GM12878 (cell line): ENCODE measurements at regions not wholly inside any gene's neighbourhood (a gene's known extent, or its start where the extent isn't known, plus 50 kb on each side); places are given as distances from the start of the nearest gene placed in this dataset.

Source experiments
- ATAC-seq: fragments of 200-7000 bp; cut with Tn5 transposase; 3 replicates; pipeline ENCODE4 v1.9.1; 2020; ENCODE audit warnings: mild to moderate bottlenecking, moderate library complexity
- BruUV-seq: library from RNA; stranded (reverse); fragments of 400-500 nt; replicated peaks from 2 replicates; lab custom pipeline; 2021; lab: Mats Ljungman, UMichigan
- CTCF ChIA-PET: fragments of 300-600 bp; sonication (Branson Sonifier 250); formaldehyde crosslinking; extraction: SDS; loops from one replicate; lab custom pipeline; 2021; ENCODE audit warnings: inconsistent platforms; lab: Yijun Ruan, JAX
- POLR2A ChIA-PET: fragments of 350-600 bp; formaldehyde crosslinking; extraction: SDS; loops from one replicate; lab custom pipeline; 2021; ENCODE audit warnings: inconsistent platforms; lab: Charles Lee
- RAD21 ChIA-PET: fragments of 300-600 bp; sonication (Branson Sonifier 250); formaldehyde crosslinking; loops from one replicate; lab custom pipeline; 2023; ENCODE audit warnings: antibody characterized with exemption; ENCODE audit not compliant: unreplicated experiment; lab: Charles Lee
- SMC1A ChIA-PET: fragments of 300-600 bp; sonication (Branson Sonifier 250); formaldehyde crosslinking; loops from one replicate; lab custom pipeline; 2023; ENCODE audit not compliant: unreplicated experiment, uncharacterized antibody; lab: Charles Lee
- DNase-seq: peaks from one replicate; pipeline ENCODE4 v3.0.0-alpha.2; 2011; ENCODE audit warnings: low read depth, low spot score
- FAIRE-seq: peaks from 3 replicates; lab custom pipeline; 2011; peaks lifted over from hg19 to GRCh38; lab: Jason Lieb, UNC
- H2AFZ ChIP-seq: 2 replicates; pipeline ENCODE4 v1.6.0; 2011; ENCODE audit warnings: low read depth, low read length, control low read depth; ENCODE audit not compliant: control insufficient read depth
- H3K27ac ChIP-seq: 2 replicates; pipeline ENCODE4 v1.5.1; 2011; ENCODE audit warnings: control low read depth; ENCODE audit not compliant: control insufficient read depth, insufficient read depth
- H3K27me3 ChIP-seq, 2 experiments: replicated peaks in 1 of 2; 2 replicates each; pipeline versions ENCODE4 v1.6.0 to v1.6.1; 2011; ENCODE audit warnings: low read length in 1 of 2; ENCODE audit not compliant: control insufficient read depth in 2 of 2, insufficient read depth in 2 of 2
- H3K36me3 ChIP-seq, 2 experiments: 2 replicates each; pipeline ENCODE4 v1.5.1; 2011; ENCODE audit warnings: low read length in 1 of 2; ENCODE audit not compliant: control insufficient read depth in 2 of 2, insufficient read depth in 2 of 2
- H3K4me1 ChIP-seq: 2 replicates; pipeline ENCODE4 v1.6.1; 2011; ENCODE audit warnings: mild to moderate bottlenecking, low read length, moderate library complexity, mixed read lengths; ENCODE audit not compliant: control insufficient read depth, insufficient read depth
- H3K4me2 ChIP-seq: 2 replicates; pipeline ENCODE4 v1.6.0; 2011; ENCODE audit warnings: control low read depth; ENCODE audit not compliant: control insufficient read depth, insufficient read depth
- H3K4me3 ChIP-seq: fragments of 200-600 bp; sonication (generic); 2 replicates; pipeline ENCODE4 v1.5.1; 2016
- H3K79me2 ChIP-seq: 2 replicates; pipeline ENCODE4 v1.6.0; 2011; ENCODE audit warnings: low read length; ENCODE audit not compliant: control insufficient read depth, insufficient read depth
- H3K9ac ChIP-seq: 2 replicates; pipeline ENCODE4 v1.8.0; 2011; ENCODE audit warnings: low read length, control low read depth, mixed read lengths; ENCODE audit not compliant: control insufficient read depth, insufficient read depth
- H3K9me3 ChIP-seq: replicated peaks from 3 replicates; pipeline ENCODE4 v1.5.1; 2011; ENCODE audit warnings: mild to moderate bottlenecking, low read length; ENCODE audit not compliant: control insufficient read depth, insufficient read depth
- H4K20me1 ChIP-seq: 2 replicates; pipeline ENCODE4 v1.6.0; 2011; ENCODE audit not compliant: control insufficient read depth, insufficient read depth
- BACH1 ChIP-seq: fragments of 450-650 bp; IDR thresholded peaks from 2 replicates; pipeline ENCODE4 v1.6.1; 2017; ENCODE audit warnings: mild to moderate bottlenecking, borderline replicate concordance
- CBFB ChIP-seq: IDR thresholded peaks from 2 replicates; pipeline ENCODE4 v1.6.1; 2016; ENCODE audit warnings: antibody characterized with exemption, low read depth
- EP300 ChIP-seq, 2 experiments: fragments of 150-350 bp in 1 of 2; IDR thresholded peaks; 2 replicates each; pipeline ENCODE4 v1.6.1; 2011 to 2012; ENCODE audit warnings: low read depth in 2 of 2, low read length in 2 of 2, borderline replicate concordance in 1 of 2, improper control_type of control experiment in 1 of 2, inconsistent platforms in 1 of 2; ENCODE audit not compliant: control insufficient read depth in 1 of 2
- EZH2 ChIP-seq: IDR thresholded peaks from 2 replicates; pipeline ENCODE4 v1.6.1; 2012; ENCODE audit warnings: low read depth, mild to moderate bottlenecking, control low read depth, inconsistent platforms, low read length, borderline replicate concordance; ENCODE audit not compliant: control insufficient read depth
- GATAD2B ChIP-seq: fragments of 450-650 bp; conservative IDR thresholded peaks from 2 replicates; pipeline ENCODE4 v1.6.1; 2017; ENCODE audit warnings: low read depth, mild to moderate bottlenecking, moderate library complexity
- IKZF2 ChIP-seq, 2 experiments: fragments of 450-650 bp; IDR thresholded peaks; 2 replicates each; pipeline ENCODE4 v1.6.1; 2017; ENCODE audit warnings: mild to moderate bottlenecking in 2 of 2, moderate library complexity in 2 of 2
- KAT2A ChIP-seq: conservative IDR thresholded peaks from 2 replicates; pipeline ENCODE4 v1.6.1; 2011; ENCODE audit warnings: low read depth, low read length; ENCODE audit not compliant: control insufficient read depth
- NFYB ChIP-seq: IDR thresholded peaks from 2 replicates; pipeline ENCODE4 v1.6.1; 2011; ENCODE audit warnings: low read depth, mild to moderate bottlenecking, low read length, improper control_type of control experiment, moderate library complexity; ENCODE audit not compliant: insufficient read depth
- SMAD1 ChIP-seq: fragments of 450-650 bp; IDR thresholded peaks from 2 replicates; pipeline ENCODE4 v1.6.1; 2018; ENCODE audit warnings: mild to moderate bottlenecking, low read depth; ENCODE audit not compliant: partially characterized antibody
- TCF3 ChIP-seq: IDR thresholded peaks from 2 replicates; pipeline ENCODE4 v1.6.1; 2012; ENCODE audit warnings: low read depth, mild to moderate bottlenecking, low read length, borderline replicate concordance; ENCODE audit not compliant: insufficient read depth
- YBX1 ChIP-seq: fragments of 450-650 bp; IDR thresholded peaks from 2 replicates; pipeline ENCODE4 v1.6.1; 2016; ENCODE audit warnings: antibody characterized with exemption
- whole genome bisulfite sequencing: methylation state at CpG from one replicate; pipeline ENCODE4 v1.1.6; 2016; ENCODE audit warnings: low lambda C conversion rate; ENCODE audit not compliant: insufficient replicate concordance, insufficient coverage; ENCODE audit errors: missing lambda C conversion rate; 5-methylcytosine and 5-hydroxymethylcytosine counted together
- in situ Hi-C: fragments of 300-500 bp; cut with MboI; formaldehyde crosslinking; loops from 9 replicates; pipeline ENCODE4 v1.14.3; 2018; ENCODE audit warnings: mixed read lengths
- intact Hi-C: fragments of 100-400 bp; cut with micrococcal nuclease; formaldehyde crosslinking; loops from one replicate; pipeline ENCODE4 v1.14.2; 2022; ENCODE audit not compliant: unreplicated experiment
- TF ChIP-seq, protein P1 (sequence below): fragments of 150-350 bp; IDR thresholded peaks from 2 replicates; pipeline ENCODE4 v1.6.1; 2014; ENCODE audit warnings: mild to moderate bottlenecking, low read depth, low read length
- TF ChIP-seq, protein P2 (sequence below): IDR thresholded peaks from 2 replicates; pipeline ENCODE4 v1.6.1; 2011; ENCODE audit warnings: mild to moderate bottlenecking, low read depth, low read length, moderate library complexity; ENCODE audit not compliant: insufficient replicate concordance
- TF ChIP-seq, protein P3 (sequence below): fragments of 450-650 bp; formaldehyde crosslinking; IDR thresholded peaks from 2 replicates; pipeline ENCODE4 v1.4.0; 2022; ENCODE audit warnings: mild to moderate bottlenecking, moderate library complexity

DNA sequence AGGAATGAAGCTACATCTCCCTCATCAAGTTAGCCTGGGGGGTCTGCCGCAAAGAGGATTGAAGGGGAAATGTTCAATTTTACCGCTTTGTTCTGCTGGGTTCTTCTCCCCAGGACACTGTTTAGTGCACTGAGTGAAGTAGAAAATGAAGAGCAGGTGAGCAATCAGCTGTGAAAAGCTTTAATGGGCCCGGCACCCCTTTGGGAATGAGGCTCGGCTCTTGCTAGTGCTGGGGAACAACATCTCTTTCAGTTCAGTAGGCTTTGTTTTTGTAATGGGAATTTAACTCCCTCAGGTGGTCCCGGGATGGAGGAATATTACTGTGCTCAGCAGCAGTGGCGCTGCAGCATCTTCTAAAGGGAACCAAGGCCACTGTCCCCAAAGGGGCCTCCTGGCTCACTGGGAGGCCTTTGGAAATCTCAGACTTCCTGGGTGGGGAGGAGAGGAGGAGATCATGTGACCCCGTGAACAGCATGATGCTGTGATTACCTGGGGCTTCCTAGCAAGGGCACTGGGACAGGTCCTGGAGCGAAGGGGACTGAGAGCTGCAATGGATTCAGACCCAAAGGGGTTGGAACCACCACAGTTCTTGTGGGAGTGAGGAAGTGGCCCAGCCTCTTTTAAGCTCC lies 85.2 kb upstream of the MAX start (continued):
- TF ChIP-seq, protein P1, sequence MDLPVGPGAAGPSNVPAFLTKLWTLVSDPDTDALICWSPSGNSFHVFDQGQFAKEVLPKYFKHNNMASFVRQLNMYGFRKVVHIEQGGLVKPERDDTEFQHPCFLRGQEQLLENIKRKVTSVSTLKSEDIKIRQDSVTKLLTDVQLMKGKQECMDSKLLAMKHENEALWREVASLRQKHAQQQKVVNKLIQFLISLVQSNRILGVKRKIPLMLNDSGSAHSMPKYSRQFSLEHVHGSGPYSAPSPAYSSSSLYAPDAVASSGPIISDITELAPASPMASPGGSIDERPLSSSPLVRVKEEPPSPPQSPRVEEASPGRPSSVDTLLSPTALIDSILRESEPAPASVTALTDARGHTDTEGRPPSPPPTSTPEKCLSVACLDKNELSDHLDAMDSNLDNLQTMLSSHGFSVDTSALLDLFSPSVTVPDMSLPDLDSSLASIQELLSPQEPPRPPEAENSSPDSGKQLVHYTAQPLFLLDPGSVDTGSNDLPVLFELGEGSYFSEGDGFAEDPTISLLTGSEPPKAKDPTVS = no peak
- TF ChIP-seq GATAD2B = no peak
- no peak for TF ChIP-seq IKZF2 (IDR thresholded peaks at IDR 0.05)

DNA sequence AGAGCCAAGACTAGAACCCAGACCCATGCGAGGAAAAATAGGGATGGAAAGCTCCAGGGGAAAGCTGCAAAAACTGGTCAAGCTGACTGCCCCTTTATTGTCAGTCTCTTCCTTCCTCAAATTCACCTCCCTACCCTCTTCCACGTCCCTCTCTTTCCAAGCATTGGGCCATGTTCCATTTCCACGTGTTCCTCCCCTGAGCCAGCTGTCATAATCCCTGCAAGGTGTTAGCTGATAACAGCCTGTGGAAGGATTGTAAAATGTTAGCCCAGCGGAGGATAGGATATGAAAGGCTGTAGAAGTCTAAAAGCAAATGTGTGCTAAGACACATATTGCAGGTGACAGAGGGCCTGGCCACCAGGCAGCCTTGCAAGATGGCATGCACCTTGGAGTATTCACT lies 88.0 kb upstream of the MAX start:
- RAD21 ChIA-PET = no interaction called here
- no peak overlapping the region for H2AFZ ChIP-seq
- no peak for FAIRE-seq
- no peak overlapping the region for H3K4me2 ChIP-seq
- in situ Hi-C loops = no loop called here
- no peak for DNase-seq
- H3K27ac ChIP-seq = no peak overlapping the region
- SMC1A ChIA-PET = interaction anchor here (1.9 kb wide), 1 partner anchor 21 kb away, joined by 8 read pairs; no protein-coding TSS in a partner anchor
- H3K4me1 ChIP-seq = peaks cover 16% of the 10 kb centered on the region
- TF ChIP-seq CBFB (no peak), BACH1 (no peak), TCF3 (no peak), NFYB (no peak), SMAD1 (no peak), IKZF2 (IDR thresholded peaks at IDR 0.05) (no peak), EZH2 (no peak), KAT2A (no peak), EP300 (IDR thresholded peaks at IDR 0.05; ENCODE audit: borderline replicate concordance in 1 of 2, control insufficient read depth in 1 of 2, low read depth in 2 of 2, low read length in 2 of 2) (no peak), YBX1 (no peak)
- TF ChIP-seq, protein P2, sequence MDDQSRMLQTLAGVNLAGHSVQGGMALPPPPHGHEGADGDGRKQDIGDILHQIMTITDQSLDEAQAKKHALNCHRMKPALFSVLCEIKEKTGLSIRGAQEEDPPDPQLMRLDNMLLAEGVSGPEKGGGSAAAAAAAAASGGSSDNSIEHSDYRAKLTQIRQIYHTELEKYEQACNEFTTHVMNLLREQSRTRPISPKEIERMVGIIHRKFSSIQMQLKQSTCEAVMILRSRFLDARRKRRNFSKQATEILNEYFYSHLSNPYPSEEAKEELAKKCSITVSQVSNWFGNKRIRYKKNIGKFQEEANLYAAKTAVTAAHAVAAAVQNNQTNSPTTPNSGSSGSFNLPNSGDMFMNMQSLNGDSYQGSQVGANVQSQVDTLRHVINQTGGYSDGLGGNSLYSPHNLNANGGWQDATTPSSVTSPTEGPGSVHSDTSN = no peak
- TF ChIP-seq, protein P3, sequence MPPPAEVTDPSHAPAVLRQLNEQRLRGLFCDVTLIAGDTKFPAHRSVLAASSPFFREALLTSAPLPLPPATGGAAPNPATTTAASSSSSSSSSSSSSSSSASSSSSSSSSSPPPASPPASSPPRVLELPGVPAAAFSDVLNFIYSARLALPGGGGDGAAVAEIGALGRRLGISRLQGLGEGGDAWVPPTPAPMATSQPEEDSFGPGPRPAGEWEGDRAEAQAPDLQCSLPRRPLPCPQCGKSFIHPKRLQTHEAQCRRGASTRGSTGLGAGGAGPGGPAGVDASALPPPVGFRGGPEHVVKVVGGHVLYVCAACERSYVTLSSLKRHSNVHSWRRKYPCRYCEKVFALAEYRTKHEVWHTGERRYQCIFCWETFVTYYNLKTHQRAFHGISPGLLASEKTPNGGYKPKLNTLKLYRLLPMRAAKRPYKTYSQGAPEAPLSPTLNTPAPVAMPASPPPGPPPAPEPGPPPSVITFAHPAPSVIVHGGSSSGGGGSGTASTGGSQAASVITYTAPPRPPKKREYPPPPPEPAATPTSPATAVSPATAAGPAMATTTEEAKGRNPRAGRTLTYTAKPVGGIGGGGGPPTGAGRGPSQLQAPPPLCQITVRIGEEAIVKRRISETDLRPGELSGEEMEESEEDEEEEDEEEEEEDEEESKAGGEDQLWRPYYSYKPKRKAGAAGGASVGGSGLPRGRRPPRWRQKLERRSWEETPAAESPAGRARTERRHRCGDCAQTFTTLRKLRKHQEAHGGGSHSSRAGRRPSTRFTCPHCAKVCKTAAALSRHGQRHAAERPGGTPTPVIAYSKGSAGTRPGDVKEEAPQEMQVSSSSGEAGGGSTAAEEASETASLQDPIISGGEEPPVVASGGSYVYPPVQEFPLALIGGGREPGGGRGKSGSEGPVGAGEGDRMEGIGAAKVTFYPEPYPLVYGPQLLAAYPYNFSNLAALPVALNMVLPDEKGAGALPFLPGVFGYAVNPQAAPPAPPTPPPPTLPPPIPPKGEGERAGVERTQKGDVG (CRISPR knock-in tag) = no peak
- no peak overlapping the region for H3K9ac ChIP-seq
- H3K36me3 ChIP-seq = no peaks in the 10 kb centered on the region
- no TSS peak for BruUV-seq
- CTCF ChIA-PET = no interaction called here
- WGBS = 78% methylated on average over 4 of the region's 4 CpGs
- no peaks in the 10 kb centered on the region for H3K79me2 ChIP-seq
- intact Hi-C loops = no loop called here
- ATAC-seq = no peak
- no peaks in the 10 kb centered on the region; a peak in 1 of 4 replicates for H3K27me3 ChIP-seq
- no peak overlapping the region for H3K4me3 ChIP-seq
- no peaks in the 10 kb centered on the region; the same call in 2 of the 3 replicates for H3K9me3 ChIP-seq
- no peaks in the 10 kb centered on the region for H4K20me1 ChIP-seq
- POLR2A ChIA-PET = no interaction called here
